Choroid plexus epithelial cell (primary cell): ENCODE measurements at regions not wholly inside any gene's neighbourhood (a gene's known extent, or its start where the extent isn't known, plus 50 kb on each side); places are given as distances from the start of the nearest gene placed in this dataset.
A peak's percentile ranks its signal among the peaks of the same experiment; 100 is the strongest.

Experiments
- DNase-seq: peaks from one replicate; pipeline ENCODE4 v3.0.0-alpha.2; 2010; ENCODE audit warnings: low read depth
- H3K4me3 ChIP-seq: 2 replicates; pipeline ENCODE4 v1.5.1; 2011; ENCODE audit warnings: low read depth, mild to moderate bottlenecking, control low read depth, low read length, moderate library complexity
- CTCF ChIP-seq: conservative IDR thresholded peaks from 2 replicates; pipeline ENCODE4 v1.5.1; 2011; ENCODE audit warnings: low read depth, mild to moderate bottlenecking, control low read depth, inconsistent platforms, low read length, moderate library complexity

GRCh38 chr3:70861234-70861633, 548.8 kb upstream of the MDFIC2 start:
- peak; percentile 63 for DNase-seq
- no peak overlapping the region for H3K4me3 ChIP-seq
- TF ChIP-seq CTCF = no peak

GRCh38 chr3:70857916-70858315, 545.5 kb upstream of the MDFIC2 start:
- H3K4me3 ChIP-seq = peak overlapping the region; percentile 3
- DNase-seq = peak; percentile 66
- TF ChIP-seq CTCF = no peak

- peak; percentile 94 for DNase-seq
- no peak for TF ChIP-seq CTCF
- no peak overlapping the region for H3K4me3 ChIP-seq
These were observed 544.1 kb upstream of the MDFIC2 start for GRCh38 chr3:70856414-70857162.

GRCh38 chr3:70855149-70855548, 542.7 kb upstream of the MDFIC2 start:
- peak; percentile 57 for DNase-seq
- no peak for TF ChIP-seq CTCF
- no peak overlapping the region for H3K4me3 ChIP-seq

- H3K4me3 ChIP-seq = no peak overlapping the region
- TF ChIP-seq CTCF = no peak
- DNase-seq = peak; percentile 42
These were observed 541.7 kb upstream of the MDFIC2 start for GRCh38 chr3:70854108-70854507.

- no peak for TF ChIP-seq CTCF
- H3K4me3 ChIP-seq = no peak overlapping the region
These were observed 540.9 kb upstream of the MDFIC2 start for GRCh38 chr3:70853161-70853944.

More at GRCh38 chr3:70853161-70853944, 540.9 kb upstream of the MDFIC2 start:
- DNase-seq = no peak
